ENCODE measurements at regions not wholly inside any gene's neighbourhood (a gene's known extent, or its start where the extent isn't known, plus 50 kb on each side); places are given as distances from the start of the nearest gene placed in this dataset.

DNA sequence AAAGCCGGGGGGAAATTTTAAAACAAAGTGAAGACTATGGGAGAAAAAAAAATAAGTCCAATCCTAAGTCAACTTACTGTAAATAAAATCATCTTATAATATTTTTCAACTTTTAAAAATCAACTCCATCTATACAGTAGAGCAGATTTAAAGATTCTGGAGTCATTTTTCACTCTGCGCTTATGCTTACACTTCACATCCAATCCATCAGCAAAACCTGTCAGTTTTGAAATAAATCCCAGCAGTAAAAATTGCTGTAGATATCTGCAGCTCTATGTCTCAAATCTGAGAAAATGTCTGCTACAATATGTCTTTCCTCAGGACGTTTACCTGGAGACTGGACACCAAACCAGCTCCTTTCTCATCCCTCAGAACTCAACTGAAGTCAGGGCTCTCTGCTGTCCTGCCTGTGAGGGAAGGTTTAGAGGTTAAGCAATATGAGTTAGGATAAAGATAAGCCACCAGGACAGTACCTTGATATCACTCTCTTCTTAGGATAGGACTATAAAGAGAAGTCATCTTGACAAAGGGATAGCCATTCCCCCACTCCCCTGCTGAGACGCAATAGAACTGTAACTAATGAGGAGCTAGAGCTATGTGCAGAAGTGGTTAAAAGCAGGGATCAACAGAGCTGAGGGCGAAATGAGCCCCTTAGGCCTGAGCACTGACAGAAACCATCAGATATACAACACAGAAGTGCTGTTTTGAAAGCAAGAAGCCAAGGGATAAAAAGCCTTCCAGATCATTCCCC lies 254.7 kb upstream of the KLHL1 start:
- DNase-seq = no peak

DNA sequence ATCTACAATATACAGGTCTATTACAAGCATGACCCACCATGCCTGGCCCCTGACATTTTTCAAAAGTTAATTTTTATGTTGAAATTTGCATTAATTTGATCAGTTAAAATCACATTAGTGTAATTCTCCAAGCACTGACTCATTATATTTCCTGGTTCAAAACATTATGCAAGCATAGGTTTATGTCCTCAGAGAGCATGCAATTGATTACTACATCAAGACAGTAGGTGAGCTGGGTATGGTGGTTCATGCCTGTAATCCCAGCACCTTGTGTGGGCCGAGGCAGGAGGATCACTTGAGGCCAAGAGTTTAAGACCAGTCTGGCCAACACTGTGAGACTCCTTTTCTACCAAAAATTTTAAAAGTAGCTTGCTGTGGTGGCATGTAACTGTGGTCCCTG lies 248.8 kb upstream of the KLHL1 start:
- DNase-seq = no peak

DNA sequence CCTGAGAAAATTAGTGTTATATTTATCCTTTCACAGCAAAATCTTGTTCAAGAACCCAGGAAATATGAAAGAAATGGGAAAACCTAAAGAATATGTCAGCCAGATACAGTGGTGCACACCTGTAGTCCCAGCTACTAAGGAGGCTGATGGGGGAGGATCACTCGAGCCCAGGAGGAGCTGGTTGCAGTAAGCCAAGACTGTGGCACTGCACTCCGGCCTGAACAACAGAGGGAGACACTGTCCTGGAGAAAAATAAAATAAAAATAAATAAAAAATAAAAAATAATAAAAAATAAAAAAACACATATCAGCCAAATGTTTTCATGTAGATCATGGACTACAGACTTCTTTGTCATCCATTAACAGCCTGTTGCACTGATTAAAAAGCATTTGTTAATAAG lies 244.8 kb upstream of the KLHL1 start:
- no peak for DNase-seq

DNA sequence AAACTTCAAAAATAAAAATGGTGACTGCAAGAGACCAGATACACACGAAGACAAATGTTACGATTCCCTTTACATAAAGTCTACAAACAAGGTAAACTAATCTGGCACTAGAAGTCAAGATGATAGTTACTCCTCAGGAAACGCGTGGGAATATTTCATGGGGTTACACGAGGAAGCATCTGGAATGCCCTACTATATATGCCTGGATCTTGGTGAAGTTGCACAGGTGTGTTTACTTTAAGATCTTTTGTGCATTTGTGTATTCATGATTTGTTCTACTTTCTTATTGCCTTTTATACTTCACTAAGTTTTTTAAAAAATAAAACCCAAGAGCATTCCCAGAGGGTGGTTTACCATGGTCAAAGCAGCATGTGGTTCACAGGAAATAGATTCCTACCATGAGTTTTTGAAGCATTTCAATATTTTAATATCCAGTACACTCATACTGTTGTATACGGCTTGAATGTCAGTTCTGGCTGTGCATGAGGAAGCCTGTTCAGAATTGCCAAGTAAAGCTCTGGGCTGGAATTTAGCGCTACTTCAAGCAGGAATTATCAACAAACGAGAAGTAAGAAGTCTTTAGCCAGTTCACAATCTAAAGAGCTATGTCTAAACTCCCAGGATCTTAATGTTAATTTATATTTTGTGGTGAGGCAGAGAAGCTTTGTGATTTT lies 239.8 kb upstream of the KLHL1 start:
- DNase-seq = no peak

DNA sequence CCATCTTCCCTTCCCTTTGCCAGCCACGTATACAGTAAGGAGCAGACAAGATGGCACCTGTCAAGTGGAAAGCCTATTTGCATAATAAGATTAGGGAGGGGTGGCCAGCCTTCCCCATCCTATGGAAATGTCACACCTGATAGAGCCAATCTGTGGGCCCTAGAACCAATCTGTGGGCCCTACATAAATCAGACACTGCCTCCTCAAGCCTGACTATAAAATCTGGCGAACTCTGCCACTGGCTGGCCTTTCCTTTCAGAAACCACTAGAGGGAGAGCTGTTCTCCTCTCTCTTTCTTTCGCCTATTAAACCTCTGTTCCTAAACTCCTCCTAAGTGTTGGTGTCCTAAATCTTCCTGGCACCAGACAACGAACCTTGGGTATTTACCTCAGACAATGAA lies 231.5 kb upstream of the KLHL1 start:
- no peak for DNase-seq

DNA sequence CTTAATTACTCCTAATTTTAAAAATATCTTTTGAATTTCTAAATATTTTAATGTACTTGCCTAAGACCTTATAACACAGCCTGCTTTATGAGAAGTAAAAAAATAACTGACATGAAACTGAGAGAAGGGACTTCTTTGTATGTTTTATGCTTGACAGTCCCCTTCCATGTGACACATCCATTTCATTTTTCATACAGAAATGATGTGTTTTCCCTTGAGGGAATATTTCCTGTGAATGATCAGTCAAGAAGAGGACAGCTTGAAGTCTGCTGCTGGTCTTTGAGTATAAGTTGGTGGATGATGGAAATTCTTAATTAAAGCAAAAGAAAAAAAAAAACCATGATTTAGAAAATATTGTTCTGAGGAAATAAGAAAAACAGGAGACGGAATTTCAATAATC lies 230.4 kb upstream of the KLHL1 start:
- DNase-seq = no peak

DNA sequence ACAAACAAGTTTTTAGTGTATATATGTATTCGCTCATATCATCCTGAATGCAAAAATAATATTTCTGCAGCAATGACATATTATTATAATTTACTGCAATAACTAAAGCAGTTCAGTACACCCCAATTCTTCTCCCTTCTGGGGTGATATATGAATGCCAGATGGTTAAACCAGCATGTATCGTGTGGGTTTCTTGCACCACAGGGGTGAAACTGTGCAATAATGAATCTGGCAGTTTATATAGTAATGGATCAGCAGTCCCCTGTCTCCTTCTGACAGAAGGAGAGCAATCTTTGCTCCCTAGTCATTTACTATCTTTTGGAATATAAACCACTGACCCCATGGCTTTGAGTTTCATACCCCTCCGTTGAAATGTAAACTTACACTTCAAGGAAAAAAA lies 228.6 kb upstream of the KLHL1 start:
- DNase-seq = no peak

DNA sequence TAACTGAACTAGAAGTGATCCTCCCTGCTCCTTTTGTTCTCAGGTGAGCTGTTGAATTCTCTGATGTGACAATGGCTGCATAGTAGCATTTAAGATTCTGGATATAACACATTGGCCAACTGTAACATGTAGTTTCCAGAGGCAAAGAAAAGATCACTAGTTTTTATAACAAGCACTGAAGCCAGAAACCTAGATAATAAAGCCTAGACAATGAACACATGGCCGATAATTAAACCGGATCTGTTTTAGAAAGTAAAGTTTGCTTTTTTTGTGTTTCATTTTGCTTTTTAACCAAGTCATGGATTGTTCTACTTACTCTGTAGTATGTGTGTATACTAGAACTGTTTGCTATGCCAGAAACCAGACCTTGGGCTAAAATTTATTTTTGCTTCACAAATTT lies 225.5 kb upstream of the KLHL1 start:
- no peak for DNase-seq

DNA sequence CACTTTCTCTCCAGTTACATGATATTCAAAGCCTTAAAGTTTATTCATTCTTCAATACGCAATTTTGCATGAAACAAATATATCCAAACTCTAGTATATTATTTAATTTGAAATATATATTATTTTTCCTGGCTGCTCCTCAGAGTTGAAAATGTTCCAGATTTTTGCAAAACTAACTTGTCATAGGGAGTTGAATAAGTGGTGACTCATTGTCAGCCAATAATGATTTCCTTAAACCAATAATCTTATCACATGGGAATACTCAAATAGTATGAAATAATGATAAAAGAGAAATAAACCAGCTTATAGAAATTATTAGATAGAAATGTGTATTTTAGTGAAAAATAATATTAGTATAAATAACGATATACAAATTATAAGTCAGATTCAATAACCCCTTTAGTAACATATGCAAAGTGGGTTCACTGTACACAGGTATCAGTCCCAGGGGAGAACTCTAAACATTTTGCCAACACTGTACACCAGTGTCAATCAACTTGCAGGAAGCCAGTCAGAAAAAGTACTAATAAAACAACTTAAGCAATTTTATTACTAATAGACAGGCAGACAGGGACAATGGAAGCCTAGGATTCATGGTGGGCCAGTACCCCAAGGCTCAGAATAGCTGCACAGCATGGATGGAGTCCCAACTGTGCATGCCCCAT lies 222.6 kb upstream of the KLHL1 start:
- no peak for DNase-seq

DNA sequence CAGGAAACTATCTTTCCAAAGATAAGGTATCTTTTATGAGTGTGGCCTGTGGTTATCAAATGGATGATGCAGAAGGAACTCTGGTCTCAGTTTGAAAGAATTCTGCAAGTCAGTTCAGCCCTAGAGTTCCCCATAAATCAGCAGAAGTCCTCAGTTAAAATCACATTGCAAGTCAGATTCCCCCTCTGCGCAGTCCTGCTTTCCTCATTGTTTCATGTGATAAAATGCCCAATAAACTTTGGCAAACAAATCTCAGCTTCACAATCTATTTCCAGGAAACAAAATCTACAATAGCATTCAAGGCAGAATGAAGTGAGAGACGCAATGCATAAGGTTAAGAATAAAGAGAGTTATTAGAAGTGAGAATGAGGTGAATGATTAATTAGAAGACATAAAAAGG lies 216.3 kb upstream of the KLHL1 start:
- no peak for DNase-seq

DNA sequence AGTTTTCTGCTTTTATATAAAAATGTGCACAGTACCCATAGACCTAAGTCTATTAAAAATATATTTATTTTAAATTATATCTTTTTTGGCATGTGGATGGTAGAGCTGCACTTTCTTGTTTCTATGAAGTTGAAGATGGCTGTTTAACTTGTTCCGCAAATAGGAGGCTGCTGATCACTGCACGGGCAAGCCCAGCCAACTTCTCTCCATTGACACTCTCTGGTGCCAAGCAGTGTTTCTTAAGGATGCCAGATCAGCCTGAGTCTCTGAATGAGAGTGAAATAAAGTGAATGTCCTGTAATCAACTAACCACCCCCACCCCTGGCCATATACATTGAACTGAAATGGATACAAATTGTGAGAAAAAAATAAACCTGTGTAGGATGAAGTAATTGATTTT lies 202.9 kb upstream of the KLHL1 start:
- DNase-seq = no peak

DNA sequence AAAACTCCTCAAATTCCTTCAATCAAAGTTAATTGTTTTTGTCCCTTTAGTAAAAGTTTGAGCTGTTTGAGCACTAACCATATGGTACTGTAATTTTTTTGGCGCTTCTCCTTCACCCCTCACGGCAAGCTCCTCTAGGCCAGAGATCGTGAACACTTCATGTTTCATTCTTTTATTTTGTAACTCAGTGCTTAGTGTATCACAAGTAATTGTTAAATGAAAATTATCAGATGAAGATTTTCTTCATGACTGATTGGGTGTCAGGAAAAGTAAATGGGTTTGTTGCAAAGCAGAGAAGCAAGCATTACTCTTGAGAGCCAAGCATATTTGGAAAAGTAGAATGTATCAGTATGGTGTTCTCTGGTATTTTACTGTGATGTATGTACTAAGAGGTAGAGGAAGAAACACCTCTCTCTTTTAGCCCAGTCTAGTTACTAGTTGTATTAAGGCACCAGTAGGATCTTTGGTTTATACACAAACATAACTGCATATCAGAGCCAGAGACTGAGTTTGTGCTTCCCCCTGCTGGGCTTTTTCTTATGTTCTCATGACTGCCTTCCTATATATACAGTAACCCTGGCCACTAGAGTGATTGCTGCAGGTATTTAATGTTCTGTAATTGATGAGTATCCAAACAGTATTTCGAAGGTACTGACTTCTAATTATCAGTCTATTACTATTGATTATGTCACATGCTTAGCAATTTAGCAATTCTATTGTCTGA lies 202.3 kb upstream of the KLHL1 start:
- DNase-seq = no peak

DNA sequence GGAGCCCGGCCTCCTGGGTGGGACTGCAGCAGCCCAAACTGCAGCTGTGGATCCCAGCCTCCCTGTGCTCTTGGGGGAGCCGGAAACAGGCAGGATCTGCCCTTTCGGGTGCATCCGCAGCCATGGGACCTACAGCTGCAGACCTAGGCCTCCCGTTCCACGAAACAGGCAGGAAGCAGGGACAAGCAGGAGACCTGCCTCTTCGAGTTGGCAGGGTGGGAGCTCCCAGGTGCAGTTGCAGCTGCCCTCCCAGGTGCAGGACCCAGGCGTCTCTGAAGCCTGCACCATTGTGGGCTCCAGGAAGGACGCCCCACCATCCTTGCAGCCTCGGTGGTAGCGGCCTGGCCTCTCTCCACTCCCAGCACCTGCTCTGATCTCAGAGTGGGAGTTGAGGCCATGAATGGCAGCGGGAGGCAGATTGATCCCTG lies 189.0 kb upstream of the KLHL1 start:
- DNase-seq = no peak

DNA sequence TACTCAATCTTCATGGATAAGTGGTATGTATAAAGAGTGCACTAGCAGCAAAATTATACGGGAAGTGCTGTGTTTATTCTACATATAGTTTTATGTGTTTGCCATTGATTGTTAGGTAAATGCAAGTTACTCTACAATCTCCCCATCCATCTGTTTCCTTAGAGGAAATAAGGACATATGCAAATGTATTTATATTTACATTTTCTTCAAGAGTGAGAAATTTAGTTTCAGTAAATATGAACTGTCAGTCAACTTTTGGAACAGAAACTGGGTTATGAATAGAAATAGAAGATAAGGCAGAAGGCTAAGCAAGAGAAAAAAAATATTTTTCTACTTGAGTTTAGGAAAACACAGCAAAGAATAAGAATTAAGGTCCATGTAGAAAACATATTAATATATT lies 176.1 kb upstream of the KLHL1 start:
- DNase-seq = no peak

DNA sequence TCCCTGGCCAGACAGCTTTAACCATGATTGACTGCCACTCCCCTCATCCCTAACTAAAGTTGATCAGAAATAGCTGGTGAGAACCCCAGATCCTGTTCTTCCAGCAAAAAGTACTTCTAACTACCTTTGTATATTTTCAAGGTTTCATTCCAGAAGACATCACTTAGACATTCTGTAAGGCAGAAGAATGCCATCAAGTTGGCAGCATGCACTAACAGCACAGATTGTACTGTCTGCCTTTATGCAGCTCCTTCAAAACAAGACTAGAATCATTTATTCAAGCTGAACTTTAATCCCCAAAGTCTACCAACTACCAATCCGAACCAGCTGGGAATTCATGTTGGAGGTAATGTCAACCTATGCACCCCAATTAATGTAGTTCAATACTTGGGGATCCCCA lies 167.6 kb upstream of the KLHL1 start:
- DNase-seq = no peak

DNA sequence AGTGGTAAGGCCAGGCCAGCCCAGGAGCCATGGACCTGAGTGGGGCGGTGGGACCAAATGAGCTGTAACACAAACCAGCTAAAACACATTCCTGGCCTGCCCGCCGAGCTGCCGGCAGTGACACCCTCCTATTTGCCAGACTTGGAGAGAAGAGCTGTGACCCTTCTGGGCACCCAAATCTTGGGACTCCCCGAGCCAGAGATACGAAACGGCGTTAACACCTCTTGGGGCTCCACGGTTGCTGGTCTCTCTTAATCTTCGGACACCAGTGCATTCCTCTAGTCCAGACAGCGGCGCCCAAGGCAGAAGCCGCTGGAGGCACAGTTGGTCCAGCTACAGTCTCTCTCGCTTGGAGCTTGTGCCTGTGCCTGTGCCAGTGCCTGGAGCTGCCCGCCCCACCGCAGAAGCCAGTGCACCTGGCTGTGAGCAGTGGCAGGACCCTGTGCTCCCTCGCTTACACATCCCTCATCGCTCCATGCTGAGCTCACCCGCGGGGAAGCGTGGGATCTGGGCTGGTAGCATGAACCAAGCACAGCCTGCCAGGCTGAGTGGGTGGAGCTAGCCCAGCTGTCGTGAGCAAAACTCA lies 147.2 kb upstream of the KLHL1 start:
- no peak for DNase-seq

DNA sequence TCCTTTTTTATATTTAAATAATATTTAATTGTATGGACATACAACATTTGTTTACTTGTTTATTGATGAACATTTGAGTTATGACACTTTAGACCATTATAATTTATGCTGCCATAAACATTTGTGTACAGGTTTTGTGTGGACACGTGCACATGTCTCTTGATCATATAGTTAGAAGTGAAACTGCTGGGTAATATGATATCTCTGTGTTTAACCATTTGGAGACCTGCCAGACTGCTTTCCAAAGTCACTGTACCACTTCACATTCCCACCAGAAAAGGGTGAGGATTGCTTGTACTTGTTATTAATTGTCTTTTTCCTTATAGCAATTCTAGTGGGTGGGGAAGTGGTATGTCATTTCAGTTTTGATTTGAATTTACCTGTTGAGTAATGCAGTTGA lies 145.6 kb upstream of the KLHL1 start:
- peak; percentile 25 for DNase-seq

DNA sequence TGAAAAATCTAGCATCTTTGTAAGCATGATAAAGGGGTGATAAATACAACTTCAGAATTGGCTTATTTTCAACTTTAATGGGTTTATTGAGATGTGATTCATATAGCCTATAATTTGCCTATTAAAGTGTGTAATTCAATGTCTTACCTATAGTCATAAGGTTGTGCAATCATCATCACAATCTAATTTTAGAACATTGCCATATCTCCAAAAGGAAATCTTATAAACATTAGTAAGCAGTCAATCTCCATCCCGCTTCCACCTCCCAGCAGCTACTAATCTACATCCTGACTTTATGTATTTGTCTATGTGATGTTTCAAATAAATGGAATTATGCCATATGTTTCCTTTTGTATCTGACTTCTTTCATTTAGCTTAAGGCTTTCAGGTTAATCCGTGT lies 145.2 kb upstream of the KLHL1 start:
- DNase-seq = no peak

DNA sequence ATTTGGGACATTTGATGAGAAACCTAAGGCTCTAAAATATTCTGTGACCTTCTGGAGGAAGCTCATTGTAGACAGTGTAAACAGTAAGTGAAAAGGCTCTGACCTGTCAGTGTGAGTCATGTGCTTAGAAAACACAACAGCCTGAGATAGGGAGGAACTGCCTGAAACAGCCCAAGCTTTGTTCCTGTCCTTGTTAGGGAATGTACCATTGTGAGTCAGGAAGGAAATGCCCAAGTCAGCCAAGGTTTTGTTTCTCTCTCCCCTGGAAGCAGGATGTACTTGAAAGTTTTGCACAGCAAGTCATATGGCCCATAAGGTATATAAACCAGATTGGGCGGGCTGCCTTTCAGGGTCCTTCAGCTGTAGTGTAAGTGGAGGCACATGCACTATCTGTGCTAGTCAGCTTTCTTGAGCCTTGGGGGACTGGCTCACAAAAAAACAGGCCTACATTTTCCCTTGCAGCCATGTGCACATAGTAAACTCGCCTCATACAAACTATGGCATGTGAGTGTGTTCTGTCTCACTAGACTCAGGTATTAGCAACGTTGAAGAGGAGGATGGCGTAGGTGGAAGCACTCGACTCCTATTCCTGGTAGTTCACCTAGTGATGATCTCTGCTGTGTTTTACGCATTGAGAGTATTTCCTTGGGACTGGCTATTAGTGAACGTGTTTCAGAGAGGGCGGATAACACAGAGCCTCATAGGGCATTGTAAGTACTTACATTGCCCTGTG lies 141.2 kb upstream of the KLHL1 start:
- DNase-seq = no peak

DNA sequence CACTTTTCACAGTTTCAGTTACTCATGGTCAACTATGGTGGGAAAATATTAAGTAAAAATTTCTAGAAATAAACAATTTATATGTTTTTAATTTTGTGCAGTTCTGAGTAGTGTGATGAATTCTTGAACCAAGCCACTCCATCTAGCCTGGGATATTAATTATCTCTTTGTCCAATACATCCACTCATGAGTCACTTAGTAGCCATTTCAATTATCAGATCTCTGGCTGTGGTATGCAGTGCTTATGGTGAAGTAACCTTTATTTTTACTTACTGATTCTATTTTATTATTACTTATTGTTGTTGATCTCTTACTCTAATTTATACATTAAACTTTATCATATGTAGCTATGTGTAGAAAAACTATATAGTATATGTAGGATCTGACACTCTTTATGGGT lies 128.9 kb upstream of the KLHL1 start:
- no peak for DNase-seq

DNA sequence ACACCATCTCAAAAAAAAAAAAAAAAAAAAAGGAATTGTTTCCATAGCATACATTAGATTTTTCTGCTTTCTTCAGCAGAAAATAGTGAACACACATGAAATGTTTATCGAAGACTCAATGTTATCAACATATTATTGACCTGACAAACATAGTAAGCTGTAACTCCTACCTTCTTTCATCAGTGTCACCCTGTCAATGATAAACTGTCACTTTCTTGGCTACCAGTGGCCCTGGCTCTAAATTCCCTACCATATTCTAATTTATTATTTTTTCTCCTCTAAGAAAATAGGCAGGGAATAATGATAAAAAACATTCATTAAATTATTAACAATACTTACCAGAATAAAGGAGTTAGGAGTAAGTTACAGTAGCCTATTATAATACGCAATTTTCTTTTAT lies 127.3 kb upstream of the KLHL1 start:
- no peak for DNase-seq

DNA sequence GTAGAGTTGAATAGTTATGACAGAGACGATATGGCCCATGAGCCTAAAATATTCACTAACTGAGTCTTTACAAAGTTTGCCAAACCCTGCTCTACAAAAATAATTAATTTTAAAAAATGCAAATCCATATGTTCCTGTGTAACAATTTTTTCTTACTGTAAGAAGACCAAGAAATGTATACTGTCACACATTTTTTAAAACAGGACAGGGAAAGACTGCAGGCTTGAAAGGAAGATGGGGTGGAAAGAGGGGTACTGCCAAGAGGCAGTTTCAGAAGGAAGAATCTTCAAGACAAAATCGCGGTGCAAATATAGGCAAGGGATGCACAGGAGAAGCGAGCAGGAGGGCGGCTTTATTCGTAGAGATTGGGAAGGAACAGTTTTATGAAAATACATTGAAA lies 115.7 kb upstream of the KLHL1 start:
- no peak for DNase-seq

DNA sequence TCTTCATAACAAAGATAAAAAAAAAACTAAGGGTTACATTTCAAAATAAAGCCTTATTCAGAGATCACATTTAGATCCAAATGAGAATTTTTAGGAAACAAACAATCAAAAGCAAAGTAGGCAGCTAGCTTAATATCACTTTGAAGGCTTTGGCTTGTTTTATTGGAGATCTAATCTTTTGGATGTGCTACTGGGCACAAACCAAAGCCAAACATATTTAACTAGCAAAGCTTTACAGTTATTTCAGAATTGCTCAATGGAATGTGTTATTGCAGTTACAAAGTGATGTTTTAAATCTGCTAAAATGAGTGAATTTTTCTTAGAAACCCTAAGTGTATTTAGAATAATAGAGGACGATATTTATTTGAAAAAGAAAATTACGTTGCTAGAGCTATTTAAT lies 114.7 kb upstream of the KLHL1 start:
- no peak for DNase-seq
